ENCODE measurements at regions not wholly inside any gene's neighbourhood (a gene's known extent, or its start where the extent isn't known, plus 50 kb on each side); places are given as distances from the start of the nearest gene placed in this dataset.
"Not testable (repeated sequence)": the region's sequence is repeated elsewhere in the genome, so short reads cannot be mapped to it uniquely, and the experiment has no call there.

DNA sequence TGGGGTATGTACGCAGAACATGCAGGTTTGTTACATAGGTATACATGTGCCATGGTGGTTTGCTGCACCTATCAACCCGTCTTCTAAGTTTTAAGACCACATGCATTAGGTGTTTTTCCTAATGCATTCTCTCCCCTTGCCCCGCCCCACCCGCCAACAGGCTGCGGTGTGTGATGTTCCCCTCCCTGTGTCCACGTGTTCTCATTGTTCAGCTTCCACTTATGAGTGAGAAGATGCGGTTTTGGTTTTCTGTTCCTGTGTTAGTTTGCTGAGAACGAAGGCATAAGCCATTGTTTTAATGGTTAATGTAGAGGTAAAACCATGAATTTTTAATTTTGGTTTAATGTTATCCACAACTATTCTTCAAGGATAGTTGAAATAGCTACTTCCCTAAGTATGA is 346.8 kb upstream of the EPHA6 start:
- no peaks in the 10 kb centered on the region for H3K9me3 ChIP-seq (replicated peaks; ENCODE audit: insufficient read depth, low read length)
- H2AFZ ChIP-seq (ENCODE audit: low read length): no peak overlapping the region
- no peaks in the 10 kb centered on the region for H3F3A ChIP-seq (ENCODE audit: insufficient read depth, low read length)
- H3K79me2 ChIP-seq (ENCODE audit: low read length): no peaks in the 10 kb centered on the region
- H3K4me1 ChIP-seq (ENCODE audit: low read length): no peaks in the 10 kb centered on the region
- DNase-seq: no peak
- H3K27ac ChIP-seq (ENCODE audit: low read length): no peak overlapping the region
- no peak overlapping the region for H3K4me3 ChIP-seq (ENCODE audit: low read length)
- no peaks in the 10 kb centered on the region for H4K20me1 ChIP-seq (ENCODE audit: insufficient read depth, low read length)
- H3K9me2 ChIP-seq (replicated peaks; ENCODE audit: insufficient read depth, low read length): no peaks in the 10 kb centered on the region
- H3K4me2 ChIP-seq (ENCODE audit: low read depth, low read length): no peak overlapping the region
- no peak for TF ChIP-seq EZH2phosphoT487 (IDR thresholded peaks at IDR 0.05; ENCODE audit: low read length)
- TF ChIP-seq EZH2 (optimal IDR thresholded peaks at IDR 0.05; ENCODE audit: low read depth, low read length): no peak
- TF ChIP-seq, protein P1, sequence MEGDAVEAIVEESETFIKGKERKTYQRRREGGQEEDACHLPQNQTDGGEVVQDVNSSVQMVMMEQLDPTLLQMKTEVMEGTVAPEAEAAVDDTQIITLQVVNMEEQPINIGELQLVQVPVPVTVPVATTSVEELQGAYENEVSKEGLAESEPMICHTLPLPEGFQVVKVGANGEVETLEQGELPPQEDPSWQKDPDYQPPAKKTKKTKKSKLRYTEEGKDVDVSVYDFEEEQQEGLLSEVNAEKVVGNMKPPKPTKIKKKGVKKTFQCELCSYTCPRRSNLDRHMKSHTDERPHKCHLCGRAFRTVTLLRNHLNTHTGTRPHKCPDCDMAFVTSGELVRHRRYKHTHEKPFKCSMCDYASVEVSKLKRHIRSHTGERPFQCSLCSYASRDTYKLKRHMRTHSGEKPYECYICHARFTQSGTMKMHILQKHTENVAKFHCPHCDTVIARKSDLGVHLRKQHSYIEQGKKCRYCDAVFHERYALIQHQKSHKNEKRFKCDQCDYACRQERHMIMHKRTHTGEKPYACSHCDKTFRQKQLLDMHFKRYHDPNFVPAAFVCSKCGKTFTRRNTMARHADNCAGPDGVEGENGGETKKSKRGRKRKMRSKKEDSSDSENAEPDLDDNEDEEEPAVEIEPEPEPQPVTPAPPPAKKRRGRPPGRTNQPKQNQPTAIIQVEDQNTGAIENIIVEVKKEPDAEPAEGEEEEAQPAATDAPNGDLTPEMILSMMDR (IDR thresholded peaks at IDR 0.05; ENCODE audit: low read length): no peak
- H3K27me3 ChIP-seq (replicated peaks; ENCODE audit: insufficient read depth, low read length): no peaks in the 10 kb centered on the region
- H3K9ac ChIP-seq (ENCODE audit: low read length): no peak overlapping the region
- H3K36me3 ChIP-seq (replicated peaks; ENCODE audit: insufficient read depth, low read length): no peaks in the 10 kb centered on the region

DNA sequence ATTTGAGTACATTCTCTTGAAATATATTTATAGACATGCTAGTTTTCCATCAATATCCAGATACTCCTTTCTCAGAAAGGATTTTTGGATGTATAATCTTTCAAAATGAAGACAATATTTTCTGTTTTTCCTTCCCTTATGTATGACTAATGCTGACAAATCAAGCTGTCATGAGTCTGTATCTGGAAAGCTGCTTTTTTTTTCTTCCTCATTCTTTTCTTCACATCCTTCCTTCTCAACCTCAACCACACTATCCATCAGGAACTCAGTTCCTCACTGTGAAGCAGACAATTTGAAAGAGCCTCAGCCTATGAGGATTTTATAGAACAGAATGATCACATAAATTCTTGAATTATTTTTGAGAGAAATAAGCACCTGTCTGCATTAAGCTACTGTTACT is 335.9 kb upstream of the EPHA6 start:
- 0 out of 2 replicates have a peak, but pooled peaks cover 4% of the 10 kb centered on the region for H3K4me1 ChIP-seq (ENCODE audit: low read length)
- no peak overlapping the region for H2AFZ ChIP-seq (ENCODE audit: low read length)
- no peaks in the 10 kb centered on the region for H3K79me2 ChIP-seq (ENCODE audit: low read length)
- no peaks in the 10 kb centered on the region for H3K27me3 ChIP-seq (replicated peaks; ENCODE audit: insufficient read depth, low read length)
- no peaks in the 10 kb centered on the region for H3K9me3 ChIP-seq (replicated peaks; ENCODE audit: insufficient read depth, low read length)
- DNase-seq: no peak
- H3K27ac ChIP-seq (ENCODE audit: low read length): no peak overlapping the region
- H4K20me1 ChIP-seq (ENCODE audit: insufficient read depth, low read length): no peaks in the 10 kb centered on the region
- no peaks in the 10 kb centered on the region for H3F3A ChIP-seq (ENCODE audit: insufficient read depth, low read length)
- no peak overlapping the region for H3K4me2 ChIP-seq (ENCODE audit: low read depth, low read length)
- no peaks in the 10 kb centered on the region for H3K36me3 ChIP-seq (replicated peaks; ENCODE audit: insufficient read depth, low read length)
- H3K4me3 ChIP-seq (ENCODE audit: low read length): no peak overlapping the region
- no peaks in the 10 kb centered on the region for H3K9me2 ChIP-seq (replicated peaks; ENCODE audit: insufficient read depth, low read length)
- no peak overlapping the region for H3K9ac ChIP-seq (ENCODE audit: low read length)
- no peak for TF ChIP-seq EZH2phosphoT487 (IDR thresholded peaks at IDR 0.05; ENCODE audit: low read length)
- TF ChIP-seq EZH2 (optimal IDR thresholded peaks at IDR 0.05; ENCODE audit: low read depth, low read length): no peak
- TF ChIP-seq, protein P1 (IDR thresholded peaks at IDR 0.05; ENCODE audit: low read length): no peak

DNA sequence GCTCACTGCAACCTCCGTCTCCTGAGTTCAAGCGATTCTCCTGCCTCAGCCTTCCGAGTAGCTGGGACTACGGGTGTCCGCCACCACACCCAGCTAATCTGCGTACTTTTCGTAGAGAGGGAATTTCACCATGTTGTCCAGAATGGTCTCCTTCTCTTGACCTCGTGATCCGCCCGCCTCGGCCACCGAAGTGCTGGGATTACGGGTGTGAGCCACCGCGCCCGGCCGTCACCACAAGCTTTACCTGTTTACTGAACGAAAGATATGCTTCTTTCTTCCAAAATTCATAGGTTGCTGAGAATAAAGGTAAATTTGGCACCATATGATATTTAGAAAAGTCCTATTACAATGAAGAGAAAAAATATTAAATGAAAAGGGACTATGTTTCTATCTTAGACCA is 333.5 kb upstream of the EPHA6 start:
- DNase-seq: no peak
- Histone ChIP-seq H3K27me3 (replicated peaks; ENCODE audit: insufficient read depth, low read length) (no peaks in the 10 kb centered on the region), H2AFZ (ENCODE audit: low read length) (no peak overlapping the region), H3K4me2 (ENCODE audit: low read depth, low read length) (no peak overlapping the region), H3K9me3 (replicated peaks; ENCODE audit: insufficient read depth, low read length) (no peaks in the 10 kb centered on the region), H3K4me1 (ENCODE audit: low read length) (0 out of 2 replicates have a peak, but pooled peaks cover 3% of the 10 kb centered on the region), H3K9me2 (replicated peaks; ENCODE audit: insufficient read depth, low read length) (no peaks in the 10 kb centered on the region), H3K4me3 (ENCODE audit: low read length) (no peak overlapping the region), H3K79me2 (ENCODE audit: low read length) (no peaks in the 10 kb centered on the region), H3K9ac (ENCODE audit: low read length) (no peak overlapping the region), H3K27ac (ENCODE audit: low read length) (no peak overlapping the region), H3K36me3 (replicated peaks; ENCODE audit: insufficient read depth, low read length) (no peaks in the 10 kb centered on the region), H4K20me1 (ENCODE audit: insufficient read depth, low read length) (no peaks in the 10 kb centered on the region), H3F3A (ENCODE audit: insufficient read depth, low read length) (no peaks in the 10 kb centered on the region)
- TF ChIP-seq EZH2 (optimal IDR thresholded peaks at IDR 0.05; ENCODE audit: low read depth, low read length) (no peak), EZH2phosphoT487 (IDR thresholded peaks at IDR 0.05; ENCODE audit: low read length) (no peak)
- TF ChIP-seq, protein P1 (IDR thresholded peaks at IDR 0.05; ENCODE audit: low read length): no peak

DNA sequence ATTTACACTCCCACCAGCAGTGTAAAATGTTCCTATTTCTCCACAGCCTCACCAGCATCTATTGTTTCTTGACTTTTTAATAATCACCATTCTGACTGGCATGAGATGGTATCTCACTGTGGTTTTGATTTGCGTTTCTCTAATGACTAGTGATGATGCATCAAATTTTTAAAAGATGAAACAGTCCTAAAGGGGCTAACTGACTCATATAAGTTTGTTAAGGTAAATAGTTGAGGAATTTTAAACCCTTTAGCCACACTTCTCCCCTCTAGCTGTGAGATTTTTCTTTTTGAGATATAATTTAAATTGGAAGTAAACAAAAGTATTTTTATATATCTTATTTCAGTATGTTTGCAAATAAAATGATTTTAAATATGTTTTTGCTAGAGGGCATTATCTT is 331.2 kb upstream of the EPHA6 start:
- not testable (repeated sequence) for H3K9ac ChIP-seq (ENCODE audit: low read length); H3K9me3 ChIP-seq (replicated peaks; ENCODE audit: insufficient read depth, low read length); H3K9me2 ChIP-seq (replicated peaks; ENCODE audit: insufficient read depth, low read length); H3K27me3 ChIP-seq (replicated peaks; ENCODE audit: insufficient read depth, low read length); H3F3A ChIP-seq (ENCODE audit: insufficient read depth, low read length); H3K4me3 ChIP-seq (ENCODE audit: low read length); H3K27ac ChIP-seq (ENCODE audit: low read length); H3K4me1 ChIP-seq (ENCODE audit: low read length); H3K36me3 ChIP-seq (replicated peaks; ENCODE audit: insufficient read depth, low read length); H3K79me2 ChIP-seq (ENCODE audit: low read length); H4K20me1 ChIP-seq (ENCODE audit: insufficient read depth, low read length); DNase-seq; H3K4me2 ChIP-seq (ENCODE audit: low read depth, low read length); H2AFZ ChIP-seq (ENCODE audit: low read length)

Data from MM.1S (cell line).